GM12864 (cell line): ENCODE measurements at regions not wholly inside any gene's neighbourhood (a gene's known extent, or its start where the extent isn't known, plus 50 kb on each side); places are given as distances from the start of the nearest gene placed in this dataset.

Experiments
- DNase-seq: peaks from one replicate; pipeline ENCODE4 v3.0.0-alpha.2; 2011; ENCODE audit warnings: low read depth
- H3K4me3 ChIP-seq: 2 replicates; pipeline ENCODE4 v1.5.1; 2011; ENCODE audit warnings: mild to moderate bottlenecking, low read depth, low read length, control low read depth
- TF ChIP-seq, protein P1 (sequence below): IDR thresholded peaks from 2 replicates; pipeline ENCODE4 v1.5.1; 2011; ENCODE audit warnings: low read depth, mild to moderate bottlenecking, moderate library complexity, low read length, control low read depth, inconsistent platforms; ENCODE audit errors: missing control alignments

DNA sequence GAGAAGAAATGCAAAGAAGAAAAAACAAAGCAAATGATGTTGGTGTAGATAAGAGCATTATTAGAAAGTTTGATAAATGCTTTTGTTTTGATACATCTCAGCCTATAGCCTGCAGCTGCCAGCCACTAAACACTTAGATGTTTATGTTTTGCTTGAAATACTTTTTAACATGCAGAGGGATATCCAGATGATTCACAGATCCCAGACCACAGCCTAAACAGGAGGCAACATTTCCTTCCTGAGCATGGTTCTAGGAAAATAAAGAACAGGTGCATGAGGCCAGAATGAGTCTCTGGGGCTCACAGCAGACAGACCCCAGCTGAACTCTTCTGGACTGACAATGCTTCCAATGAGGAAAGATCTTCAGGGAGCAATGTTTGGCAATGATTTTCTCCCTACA is 103.7 kb upstream of the EEA1 start:
- TF ChIP-seq, protein P1, sequence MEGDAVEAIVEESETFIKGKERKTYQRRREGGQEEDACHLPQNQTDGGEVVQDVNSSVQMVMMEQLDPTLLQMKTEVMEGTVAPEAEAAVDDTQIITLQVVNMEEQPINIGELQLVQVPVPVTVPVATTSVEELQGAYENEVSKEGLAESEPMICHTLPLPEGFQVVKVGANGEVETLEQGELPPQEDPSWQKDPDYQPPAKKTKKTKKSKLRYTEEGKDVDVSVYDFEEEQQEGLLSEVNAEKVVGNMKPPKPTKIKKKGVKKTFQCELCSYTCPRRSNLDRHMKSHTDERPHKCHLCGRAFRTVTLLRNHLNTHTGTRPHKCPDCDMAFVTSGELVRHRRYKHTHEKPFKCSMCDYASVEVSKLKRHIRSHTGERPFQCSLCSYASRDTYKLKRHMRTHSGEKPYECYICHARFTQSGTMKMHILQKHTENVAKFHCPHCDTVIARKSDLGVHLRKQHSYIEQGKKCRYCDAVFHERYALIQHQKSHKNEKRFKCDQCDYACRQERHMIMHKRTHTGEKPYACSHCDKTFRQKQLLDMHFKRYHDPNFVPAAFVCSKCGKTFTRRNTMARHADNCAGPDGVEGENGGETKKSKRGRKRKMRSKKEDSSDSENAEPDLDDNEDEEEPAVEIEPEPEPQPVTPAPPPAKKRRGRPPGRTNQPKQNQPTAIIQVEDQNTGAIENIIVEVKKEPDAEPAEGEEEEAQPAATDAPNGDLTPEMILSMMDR, result no peak
- no peak overlapping the region for H3K4me3 ChIP-seq
- DNase-seq, result no peak

DNA sequence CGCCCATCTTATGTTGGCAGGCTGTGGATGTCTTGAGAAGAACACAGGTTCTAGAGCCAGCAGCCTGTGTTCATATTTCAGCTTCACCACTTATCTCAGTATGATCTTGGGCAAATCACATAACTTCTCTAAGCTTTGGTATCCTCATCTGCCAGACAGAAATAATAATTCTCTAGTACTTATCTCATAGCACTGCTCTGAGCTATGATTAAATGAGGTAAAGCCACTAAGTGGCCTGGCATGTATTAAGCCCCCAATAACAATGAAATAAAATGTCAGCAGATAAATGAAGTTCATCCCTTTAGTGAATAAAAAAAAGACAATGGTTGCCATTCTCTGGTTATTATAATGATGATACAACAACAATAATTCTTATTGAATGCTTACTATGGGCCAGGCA is 104.9 kb upstream of the EEA1 start:
- TF ChIP-seq, protein P1, result no peak
- no peak for DNase-seq
- H3K4me3 ChIP-seq, result no peak overlapping the region

DNA sequence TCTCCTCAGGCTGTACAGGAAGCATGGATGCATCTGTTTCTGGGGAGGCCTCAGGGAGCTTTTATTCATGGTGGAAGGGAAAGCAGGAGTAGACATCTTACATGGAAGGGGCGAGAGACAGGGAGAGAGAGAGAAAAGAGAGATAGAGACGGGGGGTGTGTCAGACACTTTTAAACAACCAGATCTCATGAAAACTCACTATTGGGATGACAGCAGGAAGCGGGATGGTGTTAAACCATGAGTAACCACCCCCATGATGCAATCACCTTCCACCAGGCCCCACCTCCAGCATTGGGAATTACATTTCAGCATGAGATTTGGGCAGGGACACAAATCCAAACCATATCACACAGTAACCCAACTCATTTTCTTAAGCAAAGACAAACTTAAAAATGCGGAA is 110.0 kb upstream of the EEA1 start:
- TF ChIP-seq, protein P1, result no peak
- H3K4me3 ChIP-seq, result no peak overlapping the region
- no peak for DNase-seq

DNA sequence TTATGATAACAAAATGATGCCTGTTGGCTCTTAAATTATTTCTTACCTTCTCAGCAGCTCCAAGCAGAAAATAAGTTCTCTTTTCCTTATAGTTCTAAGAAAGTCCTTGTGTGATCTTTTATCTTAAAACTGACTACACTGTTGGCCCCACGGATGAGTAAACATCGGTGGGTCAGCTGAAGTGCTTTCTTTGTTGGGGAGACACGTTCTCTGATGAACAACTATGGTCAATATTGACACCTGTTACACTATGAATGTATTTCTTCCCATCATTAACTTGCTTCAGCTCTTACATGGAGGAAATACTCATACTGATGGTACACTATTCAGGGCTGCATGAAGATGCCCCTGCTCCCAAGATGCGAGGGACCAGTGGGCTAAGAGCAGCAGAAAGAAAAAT is 110.8 kb upstream of the EEA1 start:
- TF ChIP-seq, protein P1, result no peak
- H3K4me3 ChIP-seq, result no peak overlapping the region
- DNase-seq, result no peak

DNA sequence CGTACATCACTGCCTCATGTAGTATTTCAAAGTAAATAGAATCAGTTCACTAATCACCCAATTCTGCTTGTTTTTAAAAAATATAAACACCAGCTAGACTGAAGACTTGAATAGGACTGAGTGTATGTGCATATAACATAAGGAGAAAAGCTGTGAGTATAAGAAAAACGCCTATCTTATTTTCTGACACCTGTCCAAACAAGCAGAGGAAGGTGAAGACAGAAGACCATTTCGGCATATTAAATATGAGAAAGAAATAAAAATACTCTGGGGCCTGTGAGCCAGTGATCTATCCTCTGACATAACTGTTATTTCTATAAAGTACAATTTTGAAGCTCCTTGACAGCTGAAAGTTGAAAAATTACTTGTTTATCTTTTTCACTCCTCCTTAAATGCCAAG is 111.3 kb upstream of the EEA1 start:
- DNase-seq, result no peak
- TF ChIP-seq, protein P1, result no peak
- H3K4me3 ChIP-seq, result no peak overlapping the region

DNA sequence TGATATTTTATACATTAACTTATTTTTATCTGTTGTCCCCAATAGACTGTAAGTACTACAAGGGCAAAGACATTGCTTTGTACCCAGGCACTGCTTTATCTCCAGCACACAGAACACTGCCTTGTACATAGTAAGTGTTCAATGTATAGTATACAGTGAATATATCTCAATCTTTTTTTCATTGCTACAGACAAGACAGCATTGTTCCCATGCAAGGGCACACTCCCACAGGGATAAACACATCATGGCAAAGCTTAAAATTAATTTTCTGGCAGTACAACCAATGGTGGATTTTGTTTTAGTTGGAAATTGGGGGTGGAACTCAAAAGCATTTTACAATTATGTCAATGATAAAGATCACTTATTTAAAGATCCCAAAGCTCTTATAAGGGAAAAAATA is 112.3 kb upstream of the EEA1 start:
- DNase-seq, result no peak
- H3K4me3 ChIP-seq, result no peak overlapping the region
- TF ChIP-seq, protein P1, result no peak

DNA sequence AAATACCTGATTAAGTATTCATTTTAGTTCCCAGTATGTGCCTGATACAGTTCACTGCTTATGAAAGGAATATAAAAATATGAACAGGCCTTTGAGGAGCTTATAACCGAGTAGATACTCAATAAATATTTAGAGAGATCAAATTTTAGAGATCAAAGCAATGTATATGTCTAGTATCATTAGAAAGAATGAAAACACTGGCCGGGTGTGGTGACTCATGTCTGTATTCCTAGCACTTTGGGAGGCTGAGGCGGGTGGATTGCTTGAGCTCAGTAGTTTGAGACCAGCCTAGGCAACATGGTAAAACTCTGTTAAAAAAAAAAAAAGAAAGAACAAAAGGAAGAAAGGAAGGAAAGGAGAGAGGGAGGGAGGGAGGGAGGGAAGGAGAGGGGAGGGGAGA is 113.2 kb upstream of the EEA1 start:
- TF ChIP-seq, protein P1, result no peak
- H3K4me3 ChIP-seq, result no peak overlapping the region
- DNase-seq, result no peak
